Kidney (tissue), 13 donors: ENCODE measurements at regions not wholly inside any gene's neighbourhood (a gene's known extent, or its start where the extent isn't known, plus 50 kb on each side); places are given as distances from the start of the nearest gene placed in this dataset.
"Not testable (repeated sequence)": the region's sequence is repeated elsewhere in the genome, so short reads cannot be mapped to it uniquely, and the experiment has no call there.

ENCODE experiments used
- DNase-seq, 5 donors: peaks; one replicate each; pipeline ENCODE4 v3.0.0-alpha.2; 2013 to 2020
- FAIRE-seq: peaks from 2 replicates; lab custom pipeline; 2012; peaks lifted over from hg19 to GRCh38; lab: Jason Lieb, UNC
- H3K27ac ChIP-seq, 2 donors: one replicate each; pipeline ENCODE4 v1.7.0; 2013; ENCODE audit warnings: low read depth in 2 of 2, low read length in 2 of 2, inconsistent platforms in 1 of 2
- H3K27me3 ChIP-seq: one replicate; pipeline ENCODE4 v1.7.1; 2013; ENCODE audit warnings: low read length, inconsistent platforms; ENCODE audit not compliant: control insufficient read depth, insufficient read depth
- H3K36me3 ChIP-seq, 3 donors: one replicate each; pipeline versions ENCODE4 v1.7.0 to v1.7.1; 2013; ENCODE audit warnings: low read length in 3 of 3, control low read depth in 1 of 3, inconsistent platforms in 1 of 3; ENCODE audit not compliant: insufficient read depth in 3 of 3, control insufficient read depth in 2 of 3
- H3K4me1 ChIP-seq, 3 donors: one replicate each; pipeline versions ENCODE4 v1.7.0 to v1.7.1; 2013; ENCODE audit warnings: low read length in 3 of 3, inconsistent platforms in 1 of 3, low read depth in 1 of 3; ENCODE audit not compliant: control insufficient read depth in 2 of 3, insufficient read depth in 2 of 3
- H3K4me3 ChIP-seq, 3 donors: one replicate each; pipeline versions ENCODE4 v1.7.0 to v1.8.1; 2013; ENCODE audit warnings: low read length in 3 of 3, control low read depth in 1 of 3, inconsistent platforms in 1 of 3
- H3K9ac ChIP-seq, 3 donors: one replicate each; pipeline versions ENCODE4 v1.7.0 to v1.7.1; 2013; ENCODE audit warnings: low read length in 3 of 3, control low read depth in 1 of 3, inconsistent platforms in 1 of 3
- H3K9me3 ChIP-seq, 3 donors: one replicate each; pipeline versions ENCODE4 v1.7.0 to v1.7.1; 2013; ENCODE audit warnings: low read length in 3 of 3, control low read depth in 1 of 3, inconsistent platforms in 1 of 3; ENCODE audit not compliant: control insufficient read depth in 2 of 3, insufficient read depth in 1 of 3
- intact Hi-C: fragments of 100-400 bp; cut with DNase I; formaldehyde crosslinking; loops from one replicate; pipeline ENCODE4 v1.11.1; 2022
- TF ChIP-seq, protein P1 (sequence below): IDR thresholded peaks from 3 replicates; pipeline ENCODE4 v1.5.1; 2012; ENCODE audit warnings: mild to moderate bottlenecking, moderate library complexity, borderline replicate concordance; ENCODE audit not compliant: insufficient read depth; ENCODE audit errors: extremely low read depth
- donor health status: control.
- donor health status: control.
- donor health status: control.
- donor health status: control.
- donor health status: control.
- donor health status: DM: yes; HTN: yes; CAD: no.
- donor health status: Normal renal cell carcinoma (clear cell type).

DNA sequence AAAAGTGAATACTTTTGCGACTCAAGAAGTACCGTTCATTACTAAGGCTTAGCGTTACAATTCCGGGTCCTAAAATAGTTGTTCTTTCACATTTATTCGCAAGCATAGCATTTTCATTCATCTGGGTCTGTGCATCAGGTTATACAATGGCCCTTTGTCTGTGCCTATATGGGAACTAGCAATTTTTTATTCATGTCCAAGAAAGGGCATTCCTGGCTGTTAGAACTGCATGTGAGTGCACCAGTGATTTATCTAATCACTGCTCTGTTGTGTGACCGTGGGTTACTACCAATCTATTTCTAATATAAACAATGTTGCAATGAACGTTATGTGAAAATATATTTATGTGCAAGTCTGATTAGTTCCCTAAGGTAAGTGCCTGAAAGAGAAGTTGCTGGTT, 63.8 kb downstream of the SPANXA1 start:
- H3K27me3 ChIP-seq, H3K27ac ChIP-seq, H3K9ac ChIP-seq, H3K36me3 ChIP-seq, FAIRE-seq, H3K4me1 ChIP-seq, intact Hi-C loops, DNase-seq, H3K9me3 ChIP-seq, H3K4me3 ChIP-seq: not testable (repeated sequence)

DNA sequence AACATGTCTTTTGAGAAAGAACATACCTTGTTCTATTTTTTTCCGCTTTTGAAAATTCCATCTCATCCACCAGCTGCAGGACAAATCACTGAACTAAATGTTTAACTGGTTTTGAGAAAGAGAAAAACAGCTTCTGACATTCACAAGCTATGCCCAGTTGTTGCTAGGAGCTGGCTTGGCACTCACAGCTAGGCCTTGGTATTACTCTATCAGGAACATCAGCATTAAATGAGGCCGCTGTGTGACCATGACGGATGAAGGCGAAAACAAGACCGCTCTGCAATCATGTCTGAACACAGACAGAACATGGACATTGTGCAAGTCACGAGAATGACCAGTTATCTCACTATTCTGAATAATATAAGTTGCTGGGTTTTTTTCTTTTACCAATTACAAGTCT, 108.8 kb downstream of the SPANXA1 start:
- H3K4me1 ChIP-seq, FAIRE-seq, H3K9ac ChIP-seq: not testable (repeated sequence)

DNA sequence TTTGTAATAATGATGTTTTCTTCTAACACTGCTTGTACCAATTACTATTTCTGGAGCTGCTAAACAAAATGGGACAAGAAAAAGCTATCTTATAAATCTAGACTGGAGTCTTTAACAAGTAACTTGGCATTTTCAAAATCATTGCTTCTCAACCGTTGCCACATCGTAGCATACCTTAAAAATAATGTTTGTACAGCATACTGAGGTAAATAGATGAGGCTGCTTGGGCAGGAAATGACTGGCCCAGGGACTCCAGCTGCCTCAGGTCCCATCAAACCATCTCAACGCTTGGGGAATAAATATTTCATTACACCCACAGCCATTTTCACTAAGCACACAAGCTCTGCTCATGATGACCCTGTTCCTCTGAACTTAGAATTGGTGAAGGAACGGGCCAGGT, 115.1 kb downstream of the SPANXA1 start:
- Histone ChIP-seq H3K9me3 (no peaks in the 10 kb centered on the region), H3K4me3 (no peak overlapping the region), H3K4me1 (no peaks in the 10 kb centered on the region), H3K27ac (no peak overlapping the region), H3K27me3 (no peaks in the 10 kb centered on the region), H3K36me3 (no peaks in the 10 kb centered on the region), H3K9ac (no peak overlapping the region)
- intact Hi-C loops: no loop called here
- no peak for DNase-seq
- TF ChIP-seq, protein P1, sequence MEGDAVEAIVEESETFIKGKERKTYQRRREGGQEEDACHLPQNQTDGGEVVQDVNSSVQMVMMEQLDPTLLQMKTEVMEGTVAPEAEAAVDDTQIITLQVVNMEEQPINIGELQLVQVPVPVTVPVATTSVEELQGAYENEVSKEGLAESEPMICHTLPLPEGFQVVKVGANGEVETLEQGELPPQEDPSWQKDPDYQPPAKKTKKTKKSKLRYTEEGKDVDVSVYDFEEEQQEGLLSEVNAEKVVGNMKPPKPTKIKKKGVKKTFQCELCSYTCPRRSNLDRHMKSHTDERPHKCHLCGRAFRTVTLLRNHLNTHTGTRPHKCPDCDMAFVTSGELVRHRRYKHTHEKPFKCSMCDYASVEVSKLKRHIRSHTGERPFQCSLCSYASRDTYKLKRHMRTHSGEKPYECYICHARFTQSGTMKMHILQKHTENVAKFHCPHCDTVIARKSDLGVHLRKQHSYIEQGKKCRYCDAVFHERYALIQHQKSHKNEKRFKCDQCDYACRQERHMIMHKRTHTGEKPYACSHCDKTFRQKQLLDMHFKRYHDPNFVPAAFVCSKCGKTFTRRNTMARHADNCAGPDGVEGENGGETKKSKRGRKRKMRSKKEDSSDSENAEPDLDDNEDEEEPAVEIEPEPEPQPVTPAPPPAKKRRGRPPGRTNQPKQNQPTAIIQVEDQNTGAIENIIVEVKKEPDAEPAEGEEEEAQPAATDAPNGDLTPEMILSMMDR: no peak
- FAIRE-seq: no peak

More for the DNA sequence above, 108.8 kb downstream of the SPANXA1 start:
- H3K27me3 ChIP-seq, H3K36me3 ChIP-seq, H3K27ac ChIP-seq, H3K9me3 ChIP-seq, DNase-seq, H3K4me3 ChIP-seq, intact Hi-C loops: not testable (repeated sequence)

DNA sequence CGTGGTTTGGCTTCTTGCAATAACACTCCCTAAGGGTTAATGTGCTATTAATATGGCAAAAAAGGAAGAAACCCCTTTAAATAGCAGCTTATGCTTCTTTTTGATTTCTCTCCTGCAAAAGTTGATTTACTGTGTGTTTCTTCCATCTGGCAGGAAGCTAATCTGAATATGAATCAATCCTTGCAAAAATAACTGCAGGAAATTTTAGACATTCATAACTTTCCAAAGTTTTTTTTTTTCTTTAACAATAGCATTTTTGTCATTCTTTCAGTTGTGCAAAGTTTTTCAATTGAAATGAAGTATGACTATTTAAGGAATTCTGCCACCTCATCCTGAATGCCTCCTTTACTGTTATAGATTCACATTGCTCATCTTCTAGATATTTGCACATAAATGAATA, 115.6 kb downstream of the SPANXA1 start:
- Histone ChIP-seq H3K36me3 (no peaks in the 10 kb centered on the region), H3K4me3 (no peak overlapping the region), H3K9ac (no peak overlapping the region), H3K4me1 (no peaks in the 10 kb centered on the region), H3K9me3 (no peaks in the 10 kb centered on the region), H3K27me3 (no peaks in the 10 kb centered on the region), H3K27ac (no peak overlapping the region)
- TF ChIP-seq, protein P1: no peak
- FAIRE-seq: peak; percentile 78
- DNase-seq: peak in 1 of 5 donors; percentile 5
- intact Hi-C loops: no loop called here

DNA sequence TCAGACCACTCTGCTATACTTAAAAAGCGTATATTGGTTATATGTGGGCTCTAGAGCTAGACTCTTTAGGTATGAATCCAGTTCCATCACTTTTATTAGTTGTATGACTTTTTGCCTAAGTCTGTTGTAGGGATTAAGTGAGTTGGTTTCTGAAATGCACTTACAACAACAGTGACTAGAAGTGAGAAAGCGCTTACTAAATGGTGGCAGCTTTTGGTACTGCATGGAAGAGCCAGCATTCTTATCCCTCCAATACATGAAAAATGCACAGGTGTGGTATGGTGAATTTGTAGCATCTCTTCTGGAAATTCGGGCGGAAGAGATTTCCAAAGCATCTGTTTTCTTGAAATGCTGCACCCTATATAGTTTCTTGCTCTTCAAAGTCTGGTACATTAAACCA, 117.1 kb downstream of the SPANXA1 start:
- FAIRE-seq (no peak), DNase-seq (no peak)
- no peak overlapping the region for H3K27ac ChIP-seq
- H3K4me3 ChIP-seq: no peak overlapping the region
- no peaks in the 10 kb centered on the region for H3K4me1 ChIP-seq
- H3K9ac ChIP-seq: no peak overlapping the region
- intact Hi-C loops: no loop called here
- TF ChIP-seq, protein P1: no peak
- no peaks in the 10 kb centered on the region for H3K27me3 ChIP-seq
- no peaks in the 10 kb centered on the region for H3K9me3 ChIP-seq
- H3K36me3 ChIP-seq: no peaks in the 10 kb centered on the region
